SKM-1 treated with dmso at 0.1 percent for 144 hours (cell line): ENCODE measurements at regions not wholly inside any gene's neighbourhood (a gene's known extent, or its start where the extent isn't known, plus 50 kb on each side); places are given as distances from the start of the nearest gene placed in this dataset.

Experiments
- DNase-seq: peaks from one replicate; lab custom pipeline; 2025; ENCODE audit not compliant: unreplicated experiment; lab: John Stamatoyannopoulos, UW

- no peak for DNase-seq
Measured at GRCh38 chr2:8009010-8009597, 672.8 kb upstream of the ID2 start.

DNA sequence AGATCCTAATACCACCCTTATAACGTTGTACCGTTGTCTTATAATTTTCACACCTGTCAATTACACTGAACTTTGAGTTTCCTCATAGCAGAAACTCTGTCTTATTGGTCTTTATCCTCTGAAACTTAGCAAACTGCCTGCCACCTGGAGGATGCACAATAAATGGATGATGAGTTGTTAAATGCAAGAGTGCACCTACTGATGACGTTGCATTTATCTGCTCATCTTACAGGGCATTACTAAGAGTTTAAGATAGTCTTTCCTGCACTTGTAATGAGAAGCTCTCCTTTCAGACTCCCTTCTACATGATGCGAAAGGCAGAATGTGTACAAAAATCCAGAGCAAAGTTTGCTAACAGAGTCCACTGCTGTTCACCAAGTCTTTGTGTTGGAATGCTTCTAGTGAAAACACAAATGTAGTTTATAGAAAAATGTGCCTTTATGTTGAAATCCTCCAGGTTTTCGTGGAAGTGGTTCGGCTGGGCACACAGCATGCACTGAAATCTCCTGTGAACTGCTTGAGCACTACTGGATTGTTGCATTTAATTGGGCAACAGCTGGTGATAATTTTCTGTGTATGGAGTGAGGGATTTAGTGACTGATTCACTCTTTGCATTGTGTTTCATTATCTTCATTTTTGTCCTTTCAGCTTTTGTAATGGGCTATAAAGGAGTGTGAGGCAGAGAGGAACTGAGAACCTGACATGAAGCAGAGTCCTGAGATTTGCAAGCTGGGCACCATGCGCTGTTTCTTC lies 665.8 kb upstream of the ID2 start:
- DNase-seq = no peak

- DNase-seq = no peak
Measured at GRCh38 chr2:8016688-8017087, 665.2 kb upstream of the ID2 start.

GRCh38 chr2:8018956-8019355 lies 662.9 kb upstream of the ID2 start:
- no peak for DNase-seq

- no peak for DNase-seq
Measured at GRCh38 chr2:8019934-8020333, 661.9 kb upstream of the ID2 start.

DNA sequence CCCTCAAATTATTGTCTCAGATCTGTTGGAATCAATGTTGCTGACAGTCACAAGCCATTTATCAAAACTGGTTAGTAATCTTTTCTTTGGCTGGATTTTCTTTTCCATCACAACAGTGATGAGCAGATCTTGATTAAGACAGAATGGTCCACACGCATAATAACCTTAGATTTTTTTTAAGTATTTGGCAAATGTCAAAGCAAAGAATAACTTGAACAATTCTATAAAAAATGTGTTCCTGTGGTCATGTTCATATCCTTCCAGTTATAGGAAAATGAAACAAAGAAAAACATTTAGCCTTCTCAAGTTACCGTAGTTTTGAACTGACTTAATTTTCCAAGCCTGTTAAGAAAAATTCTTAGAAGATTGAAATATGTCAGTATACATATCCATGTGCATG lies 659.9 kb upstream of the ID2 start:
- no peak for DNase-seq

DNA sequence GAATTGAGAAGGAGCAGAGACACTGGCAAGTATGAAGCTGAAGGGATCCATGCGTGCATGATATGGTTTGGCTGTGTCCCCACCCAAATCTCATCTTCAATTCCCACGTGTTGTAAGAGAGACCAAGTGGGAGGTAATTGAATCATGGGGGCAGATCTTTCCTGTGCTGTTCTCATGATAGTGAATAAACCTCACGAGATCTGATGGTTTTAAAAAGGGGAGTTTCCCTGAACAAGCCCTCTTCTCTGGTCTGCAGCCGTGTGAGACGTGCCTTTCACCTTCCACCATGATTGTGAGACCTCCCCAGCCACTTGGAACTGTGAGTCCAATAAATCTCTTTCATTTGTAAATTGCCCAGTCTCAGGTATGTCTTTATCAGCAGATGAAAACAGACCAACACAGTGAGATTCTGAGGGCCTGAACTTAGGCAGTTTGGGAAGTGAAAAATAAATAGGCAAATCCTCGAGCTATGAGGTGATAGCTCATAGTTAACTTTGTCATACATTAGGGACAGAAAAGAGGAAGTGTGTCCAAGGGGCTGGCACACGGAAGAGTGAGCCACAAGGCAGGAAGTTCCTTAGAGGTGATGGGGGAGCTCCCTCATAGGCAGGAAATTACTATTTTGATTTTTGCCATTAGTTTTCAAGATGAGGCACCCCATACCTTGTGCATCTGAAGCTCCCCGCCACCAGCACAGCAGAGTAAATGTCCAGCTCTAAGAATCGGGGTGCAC lies 658.8 kb upstream of the ID2 start:
- DNase-seq = peak; percentile 80

DNA sequence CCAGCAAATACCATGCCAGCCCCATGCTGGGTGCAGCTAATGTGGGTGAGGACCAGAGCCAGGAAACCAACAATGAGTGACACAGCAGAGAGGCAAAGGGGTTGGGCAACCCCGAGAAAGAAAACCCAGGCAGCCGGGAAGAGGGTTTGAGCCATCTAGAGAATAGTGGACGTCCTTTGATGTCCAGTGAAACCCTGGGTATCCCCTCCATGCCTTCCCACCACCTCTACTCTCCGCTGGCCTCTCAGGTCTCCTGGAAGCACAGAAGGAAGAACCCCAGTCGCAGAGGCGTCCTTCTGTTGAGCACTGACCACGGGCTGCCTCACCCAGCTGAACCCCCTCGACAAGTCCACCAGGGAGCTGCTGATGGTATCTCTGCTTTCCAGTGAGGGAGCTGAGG lies 657.4 kb upstream of the ID2 start:
- no peak for DNase-seq

DNA sequence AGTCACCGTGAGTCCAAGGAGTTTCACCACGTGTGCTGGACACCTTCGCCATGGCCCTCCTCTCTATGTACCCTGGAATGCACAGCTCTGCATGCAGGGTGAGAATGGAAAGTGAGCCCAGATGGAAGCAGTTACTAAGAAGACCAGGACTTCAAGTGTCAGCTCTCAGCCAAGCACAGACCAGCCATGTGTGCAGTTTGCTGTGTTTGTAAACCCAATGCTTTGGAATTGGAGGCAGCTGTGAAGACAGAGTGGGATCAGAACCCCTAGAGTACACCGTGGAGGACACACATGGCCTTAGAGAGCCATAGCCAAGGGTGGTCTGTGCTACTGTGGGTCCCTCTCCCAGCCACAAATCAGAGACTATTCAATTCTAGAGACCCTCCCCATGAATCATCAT lies 655.5 kb upstream of the ID2 start:
- DNase-seq = no peak

DNA sequence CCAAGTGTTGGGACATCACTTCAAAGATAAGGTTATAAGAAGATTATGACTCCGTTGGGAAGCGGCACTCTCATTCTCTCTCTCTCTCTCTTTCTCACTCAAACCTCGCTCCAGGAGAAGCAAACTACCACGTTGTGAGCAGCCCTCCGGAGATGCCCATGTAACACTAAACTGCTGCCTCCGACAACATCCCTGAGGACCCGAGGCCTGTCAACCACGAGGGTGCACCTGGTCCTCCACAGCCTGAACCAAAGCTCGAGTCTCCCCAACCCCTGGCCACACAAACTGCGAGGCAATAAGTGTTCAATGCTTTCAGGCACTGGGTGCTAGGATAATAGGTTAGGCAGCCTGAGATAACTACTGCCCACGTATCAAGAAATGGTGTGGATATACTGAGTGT lies 654.5 kb upstream of the ID2 start:
- no peak for DNase-seq

DNA sequence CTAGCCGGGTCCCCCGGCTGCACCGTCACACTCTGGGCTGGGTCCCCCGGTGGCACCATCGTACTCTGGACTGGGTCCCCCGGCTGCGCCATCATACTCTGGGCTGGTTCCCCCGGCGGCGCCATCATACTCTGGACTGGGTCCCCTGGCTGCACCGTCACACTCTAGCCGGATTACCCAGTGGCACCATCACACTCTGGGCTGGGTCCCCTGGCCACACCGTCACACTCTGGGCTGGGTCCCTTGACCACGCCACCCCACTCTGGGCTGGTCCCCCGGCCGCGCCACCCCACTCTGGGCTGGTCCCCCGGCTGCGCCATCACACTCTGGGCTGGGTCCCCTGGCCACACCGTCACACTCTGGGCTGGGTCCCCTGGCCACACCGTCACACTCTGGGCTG lies 653.8 kb upstream of the ID2 start:
- no peak for DNase-seq

DNA sequence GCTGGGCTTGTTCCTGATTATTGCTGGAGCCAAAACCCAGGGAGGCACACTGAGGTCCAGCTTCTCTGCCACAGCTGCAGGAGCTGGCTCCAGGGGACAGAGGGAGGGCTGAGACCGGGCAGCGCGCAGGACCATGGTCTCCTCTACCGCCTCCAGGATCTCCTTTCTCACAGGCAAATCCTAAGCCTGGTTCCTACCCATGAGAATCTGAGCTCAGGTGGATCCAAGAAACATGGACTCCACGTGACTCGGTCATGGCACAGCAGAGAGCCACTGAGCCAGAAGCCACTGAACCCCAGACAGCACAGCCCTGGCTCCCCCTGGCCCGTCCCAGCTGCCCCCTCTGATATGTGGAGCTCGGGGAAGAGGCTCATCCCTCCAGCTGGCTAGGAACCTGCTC lies 653.4 kb upstream of the ID2 start:
- no peak for DNase-seq

DNA sequence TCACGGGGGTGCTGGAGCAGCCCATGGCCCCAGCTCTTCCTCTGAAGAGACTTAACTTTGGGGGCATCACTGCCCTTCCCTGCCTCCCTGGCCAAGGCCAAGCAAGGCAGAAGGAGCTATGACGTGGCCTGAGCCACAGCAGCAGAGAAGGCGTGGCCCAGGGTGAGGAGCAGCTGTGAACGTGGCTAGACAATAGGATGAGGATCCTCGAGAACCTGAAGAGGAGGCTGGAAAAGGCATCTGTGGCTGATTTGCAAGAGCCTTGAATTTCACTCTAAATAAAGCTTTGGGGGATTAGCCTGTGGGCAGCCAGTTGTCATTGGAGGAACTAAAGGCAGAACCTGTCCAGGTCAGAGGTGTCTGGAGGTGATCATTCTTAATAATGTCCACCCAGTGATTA lies 652.9 kb upstream of the ID2 start:
- no peak for DNase-seq

GRCh38 chr2:8030573-8031303 lies 651.1 kb upstream of the ID2 start:
- DNase-seq = no peak

DNA sequence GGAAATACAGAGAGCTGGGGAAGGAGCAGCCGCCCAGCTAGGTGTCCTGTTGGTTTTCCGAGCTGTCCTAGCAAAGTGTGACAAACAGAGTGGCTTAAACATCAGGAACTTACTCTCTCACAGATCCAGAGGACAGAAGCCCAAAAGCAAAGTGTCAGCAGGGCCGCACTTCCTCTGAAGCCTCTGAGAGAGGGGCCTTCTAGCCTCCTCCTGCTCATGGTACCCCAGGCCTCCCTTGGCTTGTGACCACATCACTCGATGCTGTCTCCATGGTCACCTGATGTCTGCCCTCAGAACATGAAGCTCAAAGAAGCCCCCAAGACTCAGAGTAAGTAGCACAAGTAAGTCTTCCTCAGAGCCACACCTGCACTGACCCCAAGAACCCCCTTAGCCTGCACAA lies 650.5 kb upstream of the ID2 start:
- DNase-seq = no peak

DNA sequence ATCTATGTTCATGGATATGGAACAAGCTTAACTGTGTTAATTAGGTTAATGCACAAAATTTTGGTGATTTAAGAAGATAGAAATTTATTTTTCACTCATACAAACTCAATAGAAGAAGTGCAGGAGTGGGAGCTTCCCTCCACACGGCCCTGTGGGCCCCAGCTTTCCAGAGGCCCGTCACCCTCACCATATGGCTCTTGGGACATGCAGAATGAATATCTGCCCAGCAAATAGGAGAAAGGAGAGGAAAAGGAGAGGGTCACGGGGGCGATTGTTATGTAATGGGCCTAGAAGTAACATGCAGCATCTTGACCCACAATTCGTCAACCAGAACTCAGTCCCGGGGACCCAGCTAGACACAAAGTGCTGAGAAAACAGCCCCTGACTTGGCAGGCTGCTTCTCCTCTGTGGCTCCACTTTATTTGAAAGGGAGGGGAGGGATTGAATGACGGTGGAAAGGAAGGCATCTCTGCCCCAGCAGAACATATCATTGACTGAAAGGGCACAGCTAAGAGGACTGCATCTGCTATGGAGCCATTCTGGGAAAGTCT lies 648.2 kb upstream of the ID2 start:
- DNase-seq = no peak

DNA sequence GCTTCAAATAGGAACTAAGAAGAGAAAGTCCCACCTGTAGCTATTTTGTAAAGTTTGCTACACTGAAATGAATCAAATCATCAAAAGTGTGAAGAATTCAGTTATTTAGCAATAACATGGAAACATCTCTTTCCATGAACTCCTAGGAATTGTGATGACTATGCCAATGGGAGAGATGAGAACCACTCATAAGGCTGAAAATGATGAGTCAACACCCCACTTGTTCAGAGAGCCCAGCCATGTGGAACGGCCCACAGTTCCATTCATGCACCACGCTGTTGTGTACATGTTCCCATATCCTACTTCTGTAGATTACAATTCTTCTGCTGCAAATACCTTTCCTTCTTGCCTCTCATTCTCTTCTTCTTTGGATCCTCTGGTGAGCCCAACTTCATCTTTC lies 645.5 kb upstream of the ID2 start:
- DNase-seq = no peak

GRCh38 chr2:8039732-8040131 lies 642.1 kb upstream of the ID2 start:
- DNase-seq = no peak

DNA sequence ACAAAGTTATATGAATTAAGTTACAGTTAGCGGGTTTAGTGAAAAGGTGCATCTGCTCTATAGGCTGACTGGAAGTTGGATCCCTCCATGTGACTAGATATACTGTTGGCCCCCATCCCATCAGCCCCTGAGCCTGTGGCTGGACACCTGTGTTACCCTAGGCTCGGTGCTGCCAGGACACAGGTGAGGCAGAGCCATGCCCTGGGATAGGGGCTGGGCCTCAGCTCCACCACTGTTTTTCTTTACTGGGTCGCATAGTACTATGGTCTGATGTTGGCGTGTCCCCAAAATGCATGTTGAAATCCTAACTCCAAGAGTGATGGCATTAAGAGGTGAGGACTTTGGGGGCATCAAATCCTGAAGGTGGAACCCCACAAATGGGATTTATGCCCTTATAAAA lies 638.6 kb upstream of the ID2 start:
- DNase-seq = no peak

- no peak for DNase-seq
Measured at GRCh38 chr2:8044046-8044594, 637.7 kb upstream of the ID2 start.

- no peak for DNase-seq
Measured at GRCh38 chr2:8045081-8045614, 636.7 kb upstream of the ID2 start.
